ENCODE measurements at regions not wholly inside any gene's neighbourhood (a gene's known extent, or its start where the extent isn't known, plus 50 kb on each side); places are given as distances from the start of the nearest gene placed in this dataset.
"Not testable (repeated sequence)": the region's sequence is repeated elsewhere in the genome, so short reads cannot be mapped to it uniquely, and the experiment has no call there.

- not testable (repeated sequence) for DNase-seq (ENCODE audit: low read depth); H3K4me3 ChIP-seq (ENCODE audit: low read length)
Measured at GRCh38 chr7:76859933-76860332, 172.2 kb downstream of the SPDYE17 start.

- DNase-seq (ENCODE audit: low read depth); H3K4me3 ChIP-seq (ENCODE audit: low read length): not testable (repeated sequence)
Measured at GRCh38 chr7:76854631-76855030, 177.5 kb downstream of the SPDYE17 start.

- H3K4me3 ChIP-seq (ENCODE audit: low read length); DNase-seq (ENCODE audit: low read depth): not testable (repeated sequence)
Measured at GRCh38 chr7:76852787-76853584, 179.2 kb downstream of the SPDYE17 start.

GRCh38 chr7:76852362-76852761 is 179.8 kb downstream of the SPDYE17 start:
- DNase-seq (ENCODE audit: low read depth); H3K4me3 ChIP-seq (ENCODE audit: low read length): not testable (repeated sequence)

- H3K4me3 ChIP-seq (ENCODE audit: low read length); DNase-seq (ENCODE audit: low read depth): not testable (repeated sequence)
Measured at GRCh38 chr7:76851617-76852016, 180.5 kb downstream of the SPDYE17 start.

GRCh38 chr7:76849887-76850563 is 182.1 kb downstream of the SPDYE17 start:
- H3K4me3 ChIP-seq (ENCODE audit: low read length); DNase-seq (ENCODE audit: low read depth): not testable (repeated sequence)

- H3K4me3 ChIP-seq (ENCODE audit: low read length); DNase-seq (ENCODE audit: low read depth): not testable (repeated sequence)
Measured at GRCh38 chr7:76839879-76840278, 192.3 kb downstream of the SPDYE17 start.

- not testable (repeated sequence) for H3K4me3 ChIP-seq (ENCODE audit: low read length); DNase-seq (ENCODE audit: low read depth)
Measured at GRCh38 chr7:76839214-76839613, 192.9 kb downstream of the SPDYE17 start.

GRCh38 chr7:76838357-76838756 is 193.8 kb downstream of the SPDYE17 start:
- not testable (repeated sequence) for DNase-seq (ENCODE audit: low read depth); H3K4me3 ChIP-seq (ENCODE audit: low read length)

- not testable (repeated sequence) for DNase-seq (ENCODE audit: low read depth); H3K4me3 ChIP-seq (ENCODE audit: low read length)
Measured at GRCh38 chr7:76829233-76829632, 202.2 kb upstream of the POMZP3 start.

- DNase-seq (ENCODE audit: low read depth); H3K4me3 ChIP-seq (ENCODE audit: low read length): not testable (repeated sequence)
Measured at GRCh38 chr7:76826181-76826580, 199.1 kb upstream of the POMZP3 start.

- not testable (repeated sequence) for H3K4me3 ChIP-seq (ENCODE audit: low read length); DNase-seq (ENCODE audit: low read depth)
Measured at GRCh38 chr7:76809856-76810255, 182.8 kb upstream of the POMZP3 start.

- peak; percentile 8 for DNase-seq (ENCODE audit: low read depth)
- H3K4me3 ChIP-seq (ENCODE audit: low read length): not testable (repeated sequence)
Measured at GRCh38 chr7:76807588-76808100, 180.6 kb upstream of the POMZP3 start.

GRCh38 chr7:76806460-76806859 is 179.4 kb upstream of the POMZP3 start:
- not testable (repeated sequence) for H3K4me3 ChIP-seq (ENCODE audit: low read length); DNase-seq (ENCODE audit: low read depth)

GRCh38 chr7:76806010-76806409 is 178.9 kb upstream of the POMZP3 start:
- not testable (repeated sequence) for H3K4me3 ChIP-seq (ENCODE audit: low read length); DNase-seq (ENCODE audit: low read depth)

GRCh38 chr7:76805262-76805661 is 178.2 kb upstream of the POMZP3 start:
- not testable (repeated sequence) for H3K4me3 ChIP-seq (ENCODE audit: low read length); DNase-seq (ENCODE audit: low read depth)

GRCh38 chr7:76797639-76798038 is 170.6 kb upstream of the POMZP3 start:
- peak; percentile 48 for DNase-seq (ENCODE audit: low read depth)
- H3K4me3 ChIP-seq (ENCODE audit: low read length): not testable (repeated sequence)

GRCh38 chr7:76780693-76781092 is 153.6 kb upstream of the POMZP3 start:
- not testable (repeated sequence) for DNase-seq (ENCODE audit: low read depth); H3K4me3 ChIP-seq (ENCODE audit: low read length)
